ENCODE measurements at regions not wholly inside any gene's neighbourhood (a gene's known extent, or its start where the extent isn't known, plus 50 kb on each side); places are given as distances from the start of the nearest gene placed in this dataset.

DNA sequence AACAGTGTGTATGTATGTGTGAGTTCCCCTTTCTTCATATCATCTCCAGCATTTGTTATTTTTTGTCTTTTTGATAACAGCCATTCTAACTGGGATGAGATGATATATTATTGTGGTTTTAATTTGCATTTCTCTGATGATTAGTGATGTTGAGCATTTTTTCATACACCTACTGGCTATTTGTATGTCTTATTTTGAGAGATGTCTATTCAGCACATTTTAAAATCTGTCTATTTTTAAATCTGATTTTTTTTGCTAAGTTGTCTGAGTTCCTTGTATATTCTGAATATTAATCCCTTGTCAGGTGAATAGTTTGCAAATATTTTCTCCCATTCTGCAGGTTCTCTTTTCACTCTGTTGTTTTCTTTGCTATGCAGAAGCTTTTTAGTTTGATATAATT, 469.1 kb downstream of the FUT8 start:
- TF ChIP-seq, protein P1, sequence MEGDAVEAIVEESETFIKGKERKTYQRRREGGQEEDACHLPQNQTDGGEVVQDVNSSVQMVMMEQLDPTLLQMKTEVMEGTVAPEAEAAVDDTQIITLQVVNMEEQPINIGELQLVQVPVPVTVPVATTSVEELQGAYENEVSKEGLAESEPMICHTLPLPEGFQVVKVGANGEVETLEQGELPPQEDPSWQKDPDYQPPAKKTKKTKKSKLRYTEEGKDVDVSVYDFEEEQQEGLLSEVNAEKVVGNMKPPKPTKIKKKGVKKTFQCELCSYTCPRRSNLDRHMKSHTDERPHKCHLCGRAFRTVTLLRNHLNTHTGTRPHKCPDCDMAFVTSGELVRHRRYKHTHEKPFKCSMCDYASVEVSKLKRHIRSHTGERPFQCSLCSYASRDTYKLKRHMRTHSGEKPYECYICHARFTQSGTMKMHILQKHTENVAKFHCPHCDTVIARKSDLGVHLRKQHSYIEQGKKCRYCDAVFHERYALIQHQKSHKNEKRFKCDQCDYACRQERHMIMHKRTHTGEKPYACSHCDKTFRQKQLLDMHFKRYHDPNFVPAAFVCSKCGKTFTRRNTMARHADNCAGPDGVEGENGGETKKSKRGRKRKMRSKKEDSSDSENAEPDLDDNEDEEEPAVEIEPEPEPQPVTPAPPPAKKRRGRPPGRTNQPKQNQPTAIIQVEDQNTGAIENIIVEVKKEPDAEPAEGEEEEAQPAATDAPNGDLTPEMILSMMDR (IDR thresholded peaks at IDR 0.05): no peak
- DNase-seq (ENCODE audit: low spot score) (no peak), ATAC-seq (ENCODE audit: low FRiP score) (no peak)

DNA sequence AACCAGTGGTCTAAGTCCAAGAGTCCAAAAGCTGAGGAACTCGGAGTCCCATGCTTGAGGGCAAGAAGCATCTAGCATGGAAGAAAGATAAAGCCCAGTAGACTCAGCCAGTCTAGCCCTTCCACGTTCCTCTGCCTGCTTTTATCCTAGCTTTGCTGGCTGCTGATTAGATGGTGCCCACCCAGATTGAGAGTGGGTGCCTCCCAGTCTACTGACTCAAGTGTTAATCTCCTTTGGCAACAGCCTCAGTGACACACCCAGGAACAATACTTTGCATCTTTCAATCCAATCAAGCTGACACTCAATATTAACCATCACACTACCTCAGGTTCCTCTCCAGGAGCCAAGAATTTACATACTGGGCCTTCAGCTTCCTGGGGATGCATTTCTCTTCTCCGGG, 476.1 kb downstream of the FUT8 start:
- TF ChIP-seq, protein P1 (IDR thresholded peaks at IDR 0.05): no peak
- DNase-seq (ENCODE audit: low spot score) (no peak), ATAC-seq (ENCODE audit: low FRiP score) (no peak)

DNA sequence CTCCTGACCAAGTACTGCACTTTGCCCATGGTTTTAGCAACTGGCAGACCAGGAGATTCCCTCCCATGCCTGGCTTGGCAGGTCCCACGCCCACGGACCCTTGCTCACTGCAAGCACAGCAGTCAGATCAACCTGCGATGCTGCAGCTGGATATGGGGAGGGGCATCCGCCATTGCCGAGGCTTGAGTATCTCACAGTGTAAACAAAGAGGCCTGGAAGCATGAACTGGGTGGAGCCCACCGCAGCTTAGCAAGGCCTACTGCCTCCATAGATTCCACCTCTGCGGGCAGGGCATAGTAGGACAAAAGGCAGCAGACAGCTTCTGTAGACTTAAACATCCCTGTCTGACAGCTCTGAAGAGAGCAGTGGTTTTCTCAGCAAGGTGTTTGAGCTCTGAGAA, 479.8 kb downstream of the FUT8 start:
- TF ChIP-seq, protein P1 (IDR thresholded peaks at IDR 0.05): no peak
- ATAC-seq (ENCODE audit: low FRiP score): no peak
- no peak for DNase-seq (ENCODE audit: low spot score)

DNA sequence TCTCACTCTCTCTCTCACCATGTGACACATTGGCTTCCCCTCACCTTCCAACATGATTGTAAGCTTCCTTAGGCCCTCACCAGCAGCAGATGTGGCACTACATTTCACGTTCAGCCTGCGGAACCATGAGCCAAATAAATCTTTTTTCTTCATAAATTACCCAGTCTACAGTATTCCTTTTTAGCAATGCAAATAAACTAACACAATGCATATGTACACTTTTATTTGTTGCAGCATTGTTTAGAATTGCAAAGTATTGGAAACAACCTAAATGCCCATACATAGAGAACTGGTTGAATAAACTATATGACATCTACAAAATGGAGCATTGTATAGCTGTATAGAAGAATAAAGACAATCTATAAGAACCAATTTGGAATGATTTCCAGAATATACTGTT, 487.6 kb downstream of the FUT8 start:
- no peak for DNase-seq (ENCODE audit: low spot score)
- no peak for ATAC-seq (ENCODE audit: low FRiP score)
- TF ChIP-seq, protein P1 (IDR thresholded peaks at IDR 0.05): no peak

DNA sequence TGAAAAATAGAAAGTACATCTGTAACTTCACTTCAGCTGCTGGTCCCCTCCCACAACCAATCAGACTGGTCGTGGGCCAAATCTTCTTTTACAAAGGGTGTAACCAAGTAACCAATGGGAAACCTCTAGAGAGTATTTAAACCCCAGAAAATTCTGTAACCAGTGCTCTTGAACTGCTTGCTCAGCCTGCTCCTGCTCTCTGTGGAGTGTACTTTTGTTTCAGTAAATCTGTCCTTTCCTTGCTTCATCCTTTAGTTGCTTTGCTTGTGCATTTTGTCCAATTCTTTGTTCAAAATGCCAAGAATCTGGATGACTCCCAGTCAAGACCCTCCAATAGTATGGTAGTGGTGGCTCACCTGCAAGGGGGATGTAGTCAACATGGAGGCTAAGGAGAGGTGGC, 489.1 kb downstream of the FUT8 start:
- DNase-seq (ENCODE audit: low spot score): no peak
- ATAC-seq (ENCODE audit: low FRiP score): no peak
- TF ChIP-seq, protein P1 (IDR thresholded peaks at IDR 0.05): no peak

DNA sequence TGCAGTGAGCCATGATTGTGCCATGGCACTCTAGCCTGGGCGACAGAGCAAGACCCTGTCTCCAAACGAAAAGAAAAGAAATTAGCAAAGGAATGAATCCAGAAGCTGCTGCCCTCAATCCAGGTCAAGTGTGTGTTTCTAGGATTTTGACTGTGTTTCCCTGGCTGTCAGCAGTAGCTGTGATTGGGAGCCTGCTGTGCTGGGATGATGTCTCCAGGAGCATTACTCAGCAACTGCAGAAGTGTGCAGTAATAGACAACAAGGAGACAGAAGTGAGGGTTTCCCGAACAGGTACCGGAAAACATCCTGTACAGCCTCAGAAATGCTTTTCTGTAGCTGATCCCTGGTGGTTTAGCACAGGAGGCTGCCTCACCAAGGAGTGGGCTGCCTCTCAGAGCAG, 492.5 kb downstream of the FUT8 start:
- DNase-seq (ENCODE audit: low spot score) (no peak), ATAC-seq (ENCODE audit: low FRiP score) (no peak)
- TF ChIP-seq, protein P1 (IDR thresholded peaks at IDR 0.05): no peak

DNA sequence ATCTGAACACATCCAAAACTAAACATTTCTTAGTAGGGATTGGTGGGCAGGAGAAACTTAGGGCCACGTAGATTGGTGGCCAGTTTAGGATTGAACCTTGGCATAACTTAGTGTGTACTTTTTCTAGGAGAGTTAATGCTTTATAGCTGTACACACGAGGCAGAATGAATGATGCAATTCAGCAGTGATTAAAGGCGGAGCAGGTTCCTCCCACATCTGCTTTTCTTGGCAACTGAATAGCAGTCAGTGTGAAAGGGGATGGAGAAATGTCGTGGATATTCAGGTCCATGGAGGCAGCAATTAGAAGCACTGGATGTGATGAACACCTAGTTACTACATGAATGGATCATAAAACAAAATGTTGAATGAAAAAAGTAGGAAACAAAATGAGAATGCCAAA, 493.8 kb downstream of the FUT8 start:
- TF ChIP-seq, protein P1 (IDR thresholded peaks at IDR 0.05): no peak
- no peak for DNase-seq (ENCODE audit: low spot score)
- no peak for ATAC-seq (ENCODE audit: low FRiP score)

Measured in omental fat pad (tissue), 3 donors.